ENCODE measurements at regions not wholly inside any gene's neighbourhood (a gene's known extent, or its start where the extent isn't known, plus 50 kb on each side); places are given as distances from the start of the nearest gene placed in this dataset.

DNA sequence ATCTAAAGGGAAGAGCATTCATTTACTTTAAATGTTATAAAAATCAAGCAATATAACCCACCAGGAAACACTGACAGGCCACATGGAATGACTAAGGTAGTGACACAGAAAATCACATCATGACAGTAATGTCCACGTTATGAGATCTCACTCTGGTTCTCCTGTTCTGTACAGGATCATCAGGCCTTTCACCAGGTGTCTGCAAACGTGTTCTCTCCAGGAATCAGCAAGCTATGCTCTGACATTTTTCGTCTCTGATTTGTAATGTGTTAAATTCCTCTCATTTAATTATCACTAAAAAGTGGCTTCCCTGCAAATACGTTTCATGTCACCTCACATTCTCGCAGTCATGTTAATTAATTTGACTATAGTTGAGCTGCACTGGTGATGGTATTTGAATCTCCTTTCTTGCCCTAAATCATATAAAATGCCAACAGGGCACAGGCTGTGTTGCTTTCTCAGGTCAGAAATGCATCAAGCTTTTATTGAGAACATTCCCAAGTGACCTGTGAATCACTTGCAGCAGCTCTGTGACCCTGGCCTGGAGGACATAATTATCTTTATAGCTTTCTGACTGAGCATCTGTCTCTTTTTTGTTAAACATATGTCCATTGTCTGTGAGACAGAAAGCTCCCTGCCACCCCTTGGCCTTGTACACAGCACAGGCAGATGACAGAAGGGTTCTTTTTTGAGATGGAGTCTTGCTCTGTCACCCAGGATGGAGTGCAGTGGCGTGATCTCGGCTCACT is 196.2 kb downstream of the DIRAS2 start:
- DNase-seq (ENCODE audit: low read depth in 2 of 2), result no peak

DNA sequence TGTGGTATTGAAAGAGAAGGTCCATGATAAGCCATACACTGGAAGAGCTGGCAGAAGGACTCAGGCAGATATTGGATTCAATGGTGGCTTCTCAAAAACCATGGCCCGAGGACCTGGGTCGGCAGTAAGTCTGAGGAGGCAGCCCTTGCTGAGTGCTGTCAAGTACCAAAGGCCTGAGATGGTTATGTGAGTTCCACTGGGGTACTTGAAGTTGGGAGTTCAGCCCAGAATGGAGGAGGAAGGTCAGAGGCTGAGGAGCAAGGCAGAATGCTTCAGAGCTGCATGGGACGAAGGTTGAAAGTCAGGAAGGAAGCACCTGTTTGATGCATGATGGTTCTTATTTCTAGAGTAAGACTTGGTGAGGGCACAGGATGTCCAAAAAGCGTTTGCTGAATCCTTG is 194.9 kb downstream of the DIRAS2 start:
- DNase-seq (ENCODE audit: low read depth in 2 of 2), result no peak

DNA sequence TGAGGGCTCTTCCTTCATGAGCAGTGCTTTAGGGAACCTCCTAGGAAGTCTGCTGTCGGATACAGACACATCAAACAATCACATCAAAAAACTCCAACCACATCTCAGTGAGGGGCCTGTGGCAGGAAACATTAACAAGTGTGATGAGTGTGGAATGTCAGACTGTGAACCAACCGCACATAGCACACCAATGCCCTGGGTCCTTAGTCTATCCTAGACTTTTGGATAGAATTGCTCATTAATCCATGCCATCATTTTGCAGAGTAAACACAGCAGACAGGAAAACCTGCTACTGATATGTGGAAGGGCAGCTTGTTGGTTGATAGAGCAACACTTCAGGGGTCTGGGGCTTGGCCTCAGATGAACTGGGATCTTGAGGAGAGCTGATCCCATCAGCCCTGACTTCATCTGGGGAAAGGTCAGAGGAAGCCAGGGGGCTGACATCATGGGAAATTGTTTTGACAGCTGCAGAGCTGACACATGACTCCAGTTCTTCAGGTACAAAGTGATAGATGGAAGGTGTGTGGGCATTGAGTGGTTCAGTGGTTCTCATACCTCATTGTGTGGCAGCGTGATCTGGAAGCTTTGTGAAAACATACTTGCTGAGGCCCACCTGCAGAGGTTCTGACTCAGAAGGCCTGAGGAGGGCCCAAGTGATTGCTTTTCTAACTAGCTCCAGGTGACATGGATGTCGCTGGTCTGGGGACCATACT is 193.3 kb downstream of the DIRAS2 start:
- no peak for DNase-seq (ENCODE audit: low read depth in 2 of 2)

DNA sequence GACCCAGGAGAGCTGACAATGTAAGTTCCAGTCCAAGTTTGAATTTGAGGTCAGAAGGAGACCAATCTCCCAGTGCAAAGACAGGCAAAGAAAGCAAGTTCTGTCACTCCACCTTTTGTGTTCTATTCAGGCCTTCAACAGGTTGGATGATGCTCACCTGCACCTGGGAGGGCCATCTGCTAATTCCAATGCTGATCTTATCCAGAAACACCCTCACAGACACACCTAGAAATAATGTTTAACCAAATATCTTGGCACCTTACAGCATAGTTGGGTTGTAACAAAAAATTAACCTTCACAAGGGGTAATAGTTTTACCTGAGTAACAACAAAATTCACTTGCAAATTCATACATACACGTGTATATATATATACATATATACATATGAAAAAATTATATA is 190.8 kb downstream of the DIRAS2 start:
- no peak for DNase-seq (ENCODE audit: low read depth in 2 of 2)

DNA sequence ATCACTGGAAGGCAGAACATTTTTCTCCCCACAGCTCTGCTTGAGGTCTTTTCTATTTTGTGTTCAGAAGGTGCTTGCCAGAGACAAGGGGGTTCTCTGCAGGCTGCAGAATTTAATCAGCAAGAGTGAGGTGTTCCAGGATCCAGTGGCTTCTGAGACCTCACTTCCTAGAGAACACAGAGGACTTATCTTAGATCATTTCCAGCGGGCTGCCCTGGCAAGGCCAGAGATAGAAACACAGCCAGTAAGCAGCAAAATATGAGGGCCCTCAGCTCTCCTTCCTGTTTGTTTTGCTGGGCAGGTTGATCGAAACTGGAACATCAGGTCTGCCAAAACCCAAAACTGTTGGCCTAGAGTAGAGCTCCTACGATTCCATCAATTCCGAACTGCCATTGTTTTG is 187.3 kb downstream of the DIRAS2 start:
- no peak for DNase-seq (ENCODE audit: low read depth in 2 of 2)

DNA sequence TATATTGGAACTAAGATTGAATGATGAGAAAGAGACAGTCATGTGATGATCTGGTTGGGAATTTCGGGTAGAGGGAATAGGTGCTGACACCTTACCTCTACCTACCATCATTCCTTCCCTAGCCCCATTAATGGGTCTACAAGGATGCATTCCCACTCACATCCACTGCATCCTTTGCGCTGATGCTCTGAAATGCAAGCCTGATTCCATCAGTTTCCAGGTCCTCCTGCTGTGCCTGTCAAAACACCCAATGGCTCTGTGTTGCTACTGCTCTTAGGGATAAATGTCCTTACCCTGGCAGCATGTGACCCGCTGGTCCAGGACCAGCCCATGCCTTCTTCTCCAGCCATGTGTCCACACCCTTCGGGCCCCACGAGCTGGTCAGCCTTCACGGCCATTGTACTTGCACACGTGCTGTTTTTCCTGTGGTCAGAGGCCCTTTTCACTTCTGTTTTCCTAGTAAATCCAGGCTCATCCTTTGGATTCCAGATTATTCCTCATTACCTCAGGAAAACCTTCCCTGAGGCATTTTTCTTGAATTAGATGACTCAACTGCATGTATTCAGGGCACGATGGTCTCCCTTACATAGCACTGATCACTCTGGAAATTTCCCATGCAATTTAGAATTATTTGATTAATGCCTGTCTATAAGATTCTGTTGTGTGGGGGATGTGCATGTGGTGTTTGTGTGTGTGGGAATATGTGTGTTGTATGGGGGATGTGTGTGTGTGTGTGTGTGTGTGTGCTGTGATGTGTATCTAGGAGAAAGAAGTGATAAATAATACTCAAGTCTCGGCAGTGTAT is 185.0 kb downstream of the DIRAS2 start:
- DNase-seq (ENCODE audit: low read depth in 2 of 2), result no peak

DNA sequence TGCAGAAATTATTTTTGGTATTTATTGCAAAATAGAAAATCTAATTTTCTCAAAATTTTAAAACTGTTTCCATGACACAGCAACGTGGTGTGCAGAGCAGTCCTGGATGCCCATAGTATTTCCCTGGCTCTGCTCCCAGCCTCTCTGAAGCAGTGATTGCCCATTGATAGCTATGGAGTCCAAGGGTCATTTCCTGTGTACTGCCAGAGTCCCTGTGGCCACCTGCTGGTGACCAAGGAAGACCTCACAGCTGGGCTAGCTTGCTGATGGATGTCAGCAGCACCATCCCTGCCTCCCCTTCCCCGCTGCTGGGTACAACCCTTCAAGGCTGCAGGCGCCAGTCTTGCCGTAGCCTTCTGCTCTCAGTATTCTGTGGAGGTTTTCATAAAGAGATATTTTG is 184.1 kb downstream of the DIRAS2 start:
- DNase-seq (ENCODE audit: low read depth in 2 of 2), result no peak

DNA sequence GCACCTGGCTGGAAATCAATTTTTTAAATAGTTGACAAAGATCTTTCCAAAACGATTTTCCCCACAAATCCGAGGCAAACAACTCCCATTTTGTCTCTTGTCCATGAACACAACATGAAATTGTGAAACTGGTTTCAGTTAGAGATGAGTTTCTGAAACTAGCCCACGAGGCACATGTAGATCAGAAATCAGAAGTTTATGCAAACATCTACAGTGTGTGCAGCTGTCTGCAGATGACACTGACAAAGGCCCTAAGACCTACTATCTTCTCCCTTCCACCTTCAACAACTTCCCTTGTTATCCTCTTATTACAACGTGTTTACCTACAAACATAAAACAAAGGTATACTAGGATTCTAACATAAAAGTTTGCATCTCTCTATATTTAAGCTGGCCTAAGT is 183.3 kb downstream of the DIRAS2 start:
- DNase-seq (ENCODE audit: low read depth in 2 of 2), result no peak

DNA sequence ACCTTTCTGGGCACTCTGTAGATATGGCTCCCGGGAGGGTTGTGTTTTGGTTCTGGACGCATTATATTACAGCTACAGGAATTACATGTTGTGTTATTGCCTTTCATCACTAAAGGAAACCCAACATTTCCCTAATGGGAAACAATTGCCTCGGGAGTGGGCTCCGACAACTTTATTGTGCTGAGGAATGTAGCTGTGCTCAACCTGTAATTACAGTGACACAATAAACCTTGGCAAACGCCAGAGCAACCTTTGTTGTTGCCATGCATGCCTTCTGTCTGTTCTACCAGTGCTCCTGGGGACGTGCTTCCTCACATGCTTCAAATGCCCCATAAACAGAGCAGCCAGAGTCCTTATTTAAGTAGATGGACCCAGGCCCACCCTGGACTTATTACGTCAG is 182.4 kb downstream of the DIRAS2 start:
- DNase-seq (ENCODE audit: low read depth in 2 of 2), result no peak

DNA sequence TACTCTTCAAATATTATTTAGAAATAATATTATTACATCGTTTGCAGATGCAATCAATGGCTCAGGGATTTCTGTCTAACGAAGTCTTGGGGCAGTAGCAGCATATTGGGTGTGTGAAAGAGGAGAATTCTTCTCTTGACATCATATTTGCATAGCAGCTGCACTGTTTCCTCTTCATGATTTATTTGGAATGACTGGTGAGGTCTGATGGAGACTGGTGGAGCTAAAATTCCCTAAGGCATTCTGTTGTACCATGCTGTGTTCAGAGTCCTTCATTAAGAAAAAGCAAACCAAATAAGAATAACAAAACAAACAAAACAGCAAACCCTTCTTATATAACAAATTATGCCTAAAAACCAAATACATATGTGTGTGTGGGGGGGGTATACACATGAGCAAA is 177.6 kb downstream of the DIRAS2 start:
- no peak for DNase-seq (ENCODE audit: low read depth in 2 of 2)

DNA sequence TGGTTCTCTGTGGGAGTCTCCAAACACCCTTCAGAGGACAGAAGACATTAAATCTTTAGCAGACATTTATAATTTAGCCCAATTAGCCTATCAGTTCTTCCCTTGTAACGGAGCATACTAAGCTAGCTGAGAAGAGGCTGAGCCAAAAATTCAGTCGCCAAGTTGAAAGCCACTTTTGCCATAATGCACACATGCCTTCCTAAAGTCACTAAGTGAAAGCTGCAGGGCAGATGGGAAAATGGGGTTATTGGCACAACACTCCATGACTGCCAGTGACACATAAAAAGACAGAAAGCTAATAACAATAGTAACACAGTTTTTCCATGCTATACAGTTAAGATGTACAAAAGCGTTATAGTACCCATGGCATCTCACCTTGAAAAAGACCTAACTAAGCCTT is 176.2 kb downstream of the DIRAS2 start:
- no peak for DNase-seq (ENCODE audit: low read depth in 2 of 2)

DNA sequence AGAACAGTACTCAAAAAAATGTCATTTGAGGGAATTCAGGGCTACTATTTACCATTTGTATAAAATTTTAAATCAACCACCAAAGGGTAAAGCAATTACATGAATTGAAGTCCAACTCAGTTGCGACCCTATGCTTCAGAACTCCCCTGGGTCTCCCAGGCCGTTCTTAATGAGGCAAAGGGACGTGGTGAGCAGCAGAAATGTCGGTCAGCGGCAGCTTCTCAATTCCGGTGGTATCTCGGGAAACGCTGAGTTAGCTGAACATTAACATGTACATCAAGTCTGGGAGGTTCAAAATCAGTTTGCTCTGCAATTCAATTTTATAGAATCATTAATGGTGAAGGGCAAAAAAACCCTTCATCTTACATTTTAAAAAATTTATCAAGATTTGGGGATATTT is 173.2 kb downstream of the DIRAS2 start:
- no peak for DNase-seq (ENCODE audit: low read depth in 2 of 2)

DNA sequence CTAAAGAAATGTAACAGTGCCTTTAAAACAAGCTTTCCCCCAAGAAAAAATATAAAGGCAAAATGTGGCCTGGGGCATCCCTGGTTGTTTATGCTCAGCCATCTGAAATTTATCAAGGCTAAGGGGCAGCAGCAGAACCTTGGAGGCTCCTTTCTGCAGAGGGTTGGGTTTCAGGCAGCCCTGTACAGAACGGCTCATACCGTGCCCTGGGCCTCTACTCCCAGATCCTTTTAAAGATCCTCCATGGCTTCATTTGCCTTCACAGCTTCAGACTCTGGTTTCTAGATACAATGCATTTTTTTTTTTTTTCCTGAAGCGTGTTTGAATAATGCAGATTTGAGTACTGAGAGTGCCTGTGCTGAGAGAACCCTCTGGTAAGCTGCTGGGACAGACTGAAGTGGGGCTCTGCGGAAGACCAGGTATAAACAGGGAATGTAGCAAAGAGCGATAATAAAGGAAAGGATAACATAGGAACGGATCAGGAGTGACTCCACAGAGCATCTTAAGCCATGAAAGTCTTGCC is 172.7 kb downstream of the DIRAS2 start:
- DNase-seq (ENCODE audit: low read depth in 2 of 2), result no peak

DNA sequence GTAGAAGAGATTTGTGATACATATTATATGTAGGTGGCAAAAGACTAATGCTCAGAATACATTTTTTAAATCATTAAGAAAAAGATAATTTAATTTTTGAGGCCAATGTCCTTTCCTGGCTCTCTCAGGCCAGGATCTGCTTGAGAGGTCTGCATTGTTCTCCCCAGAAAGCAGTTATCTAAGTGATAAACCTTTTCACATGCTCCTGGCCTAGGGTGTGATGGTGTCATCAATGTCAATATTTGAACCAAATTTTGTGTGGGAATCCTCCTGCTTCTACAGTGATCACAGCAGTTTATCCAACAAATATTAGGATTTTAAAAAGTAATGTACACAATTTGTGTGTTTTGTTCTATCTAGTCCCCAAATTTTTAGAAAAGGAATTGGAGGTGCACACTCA is 166.6 kb downstream of the DIRAS2 start:
- DNase-seq (ENCODE audit: low read depth in 2 of 2), result no peak

DNA sequence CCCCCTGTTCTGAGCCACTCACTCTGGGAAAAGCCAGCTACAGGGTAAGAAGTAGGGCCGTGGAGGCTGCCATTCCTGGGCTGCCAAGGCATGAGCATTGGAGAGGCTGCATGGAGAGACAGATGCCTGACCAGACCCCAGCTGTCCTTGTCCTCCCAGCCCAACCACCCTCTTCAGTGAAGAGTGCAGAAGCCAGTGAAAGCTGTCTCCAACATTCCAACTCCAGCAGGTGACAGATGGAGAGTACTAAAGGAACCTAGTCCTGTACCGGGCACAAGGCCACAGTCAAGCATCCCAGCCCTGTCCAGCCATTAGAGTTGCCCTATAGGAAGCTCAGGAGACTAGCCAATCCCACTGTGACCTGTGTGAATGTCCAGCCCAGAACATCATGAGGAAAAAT is 165.1 kb downstream of the DIRAS2 start:
- no peak for DNase-seq (ENCODE audit: low read depth in 2 of 2)

DNA sequence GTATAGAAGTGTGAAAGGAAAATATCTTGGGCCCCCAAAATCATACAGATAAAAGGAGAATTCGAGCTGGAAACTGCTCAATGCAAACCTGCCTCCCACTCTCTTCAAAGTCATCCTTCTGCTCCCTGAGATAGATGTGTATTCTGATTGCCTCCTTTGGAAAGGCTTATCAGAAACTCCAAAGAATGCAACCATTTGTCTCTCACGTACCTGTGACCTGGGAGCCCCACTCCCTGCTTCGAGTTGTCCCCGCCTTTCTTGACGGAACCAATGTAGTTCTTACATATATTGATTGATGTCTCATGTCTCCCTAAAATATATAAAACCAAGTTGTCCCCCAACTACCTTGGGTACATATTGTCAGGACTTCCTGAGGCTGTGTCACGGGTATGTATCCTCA is 163.8 kb downstream of the DIRAS2 start:
- DNase-seq (ENCODE audit: low read depth in 2 of 2), result no peak

DNA sequence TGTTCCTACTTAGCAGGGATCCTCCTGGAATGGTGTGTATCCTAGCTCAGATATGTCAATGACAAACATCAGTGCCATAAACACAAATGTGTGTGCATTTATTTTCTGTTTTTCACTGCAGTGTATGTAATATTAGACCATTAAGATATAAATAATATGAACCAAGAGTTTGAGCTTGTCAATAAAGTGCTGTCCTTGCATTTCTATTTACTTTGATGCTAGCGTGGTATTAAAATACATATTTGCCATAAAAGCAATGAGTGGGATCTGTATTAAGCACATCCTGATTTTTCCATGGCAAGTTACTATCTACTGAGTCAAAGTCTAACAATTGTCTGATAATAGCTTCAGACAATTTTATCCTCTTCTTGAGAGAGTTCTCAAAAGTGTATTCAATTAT is 157.6 kb downstream of the DIRAS2 start:
- no peak for DNase-seq (ENCODE audit: low read depth in 2 of 2)

DNA sequence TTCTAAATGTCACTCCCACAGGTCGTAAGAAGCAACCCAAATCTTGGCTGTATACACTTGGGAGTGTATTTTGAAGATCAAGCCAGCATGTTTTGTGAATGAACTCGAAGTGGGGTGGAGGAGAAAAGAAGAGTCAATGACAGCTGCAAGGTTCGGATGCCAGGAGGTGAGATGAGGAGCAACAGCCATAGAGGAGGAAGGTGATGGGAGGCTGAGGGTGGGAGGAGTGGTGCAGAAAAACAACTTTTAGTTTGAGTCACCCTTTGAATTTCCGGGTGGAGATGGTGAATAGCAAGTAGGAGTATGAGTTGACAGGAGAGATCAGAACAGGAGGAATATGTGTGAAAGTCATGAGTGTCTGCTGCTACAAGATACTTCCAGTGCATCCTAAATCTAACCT is 153.6 kb downstream of the DIRAS2 start:
- no peak for DNase-seq (ENCODE audit: low read depth in 2 of 2)

DNA sequence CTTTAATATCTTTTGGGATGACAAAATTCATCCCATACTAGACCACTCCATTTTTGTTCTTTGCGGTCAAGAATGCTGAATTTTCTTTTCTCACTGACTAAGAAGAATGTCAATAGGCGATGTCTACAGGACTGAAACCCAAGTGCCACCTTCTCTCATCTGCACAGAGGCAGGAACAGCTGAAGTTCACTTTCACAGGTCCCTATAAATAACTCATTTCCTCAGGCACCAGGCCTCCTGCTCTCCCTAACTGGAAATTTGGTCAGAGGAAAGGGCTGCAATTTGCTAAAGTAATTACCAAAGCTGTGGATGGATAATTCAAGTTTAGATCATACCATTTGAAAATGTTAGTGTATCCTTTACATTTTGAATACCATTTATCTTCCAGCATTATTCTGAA is 142.9 kb downstream of the DIRAS2 start:
- DNase-seq (ENCODE audit: low read depth in 2 of 2), result no peak

DNA sequence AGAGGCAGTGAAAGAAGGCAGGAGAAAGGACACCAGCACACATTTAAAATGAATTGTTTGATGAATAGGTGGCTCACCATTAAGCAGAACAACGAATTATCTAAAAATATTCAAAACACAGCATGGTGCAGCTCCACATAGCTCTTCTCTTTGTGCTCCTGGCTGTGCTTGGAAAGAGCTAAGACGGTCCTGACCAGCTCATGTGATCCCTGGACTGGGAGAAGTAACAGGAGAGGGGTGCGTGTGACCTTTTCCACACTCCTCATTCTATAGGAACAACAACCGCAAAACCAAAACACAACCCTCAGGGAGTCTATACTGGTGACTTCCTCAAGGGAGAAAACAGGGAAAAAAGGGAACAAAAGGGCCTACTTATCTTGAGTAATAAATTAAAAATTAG is 140.5 kb downstream of the DIRAS2 start:
- DNase-seq (ENCODE audit: low read depth in 2 of 2), result no peak

DNA sequence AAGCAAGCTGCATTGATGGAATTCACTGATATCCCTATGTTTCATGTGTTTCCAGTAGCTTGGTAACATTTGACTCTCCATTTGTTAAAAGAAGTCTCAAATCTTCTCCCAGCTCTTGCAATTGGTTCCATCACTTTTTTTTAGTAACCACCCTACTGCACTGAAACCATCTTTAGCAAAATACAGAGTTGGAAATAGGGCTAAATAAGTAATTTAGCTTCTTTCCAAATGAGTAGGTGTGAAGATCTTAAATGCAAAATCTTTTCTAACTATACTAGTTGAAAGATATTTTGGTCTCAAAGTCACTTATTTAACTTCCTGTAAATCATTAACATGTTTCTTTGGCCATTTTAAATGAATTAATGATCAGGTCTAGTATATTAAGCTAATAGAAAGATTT is 138.1 kb downstream of the DIRAS2 start:
- no peak for DNase-seq (ENCODE audit: low read depth in 2 of 2)

DNA sequence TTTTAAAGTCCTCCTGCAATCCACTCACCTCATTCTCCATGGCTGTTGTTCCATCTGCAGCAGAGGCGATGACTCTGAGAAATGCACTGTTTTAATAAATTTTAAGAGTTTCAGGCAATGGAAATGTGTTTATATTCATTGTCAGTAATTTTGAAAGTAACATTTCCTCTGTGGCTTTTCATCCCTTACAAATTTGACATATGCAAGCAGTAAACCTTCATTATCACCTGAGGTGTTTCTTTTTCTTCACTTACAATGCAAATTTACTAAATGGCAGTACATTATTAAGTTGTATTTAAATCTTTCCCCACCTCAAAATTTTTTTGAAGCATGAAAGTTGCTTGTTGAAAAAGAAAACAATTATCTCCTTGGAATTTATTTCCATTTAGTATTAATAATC is 136.9 kb downstream of the DIRAS2 start:
- no peak for DNase-seq (ENCODE audit: low read depth in 2 of 2)

Data from lung microvascular endothelial cell (primary cell).